Smooth muscle cell (in vitro differentiated cells): ENCODE measurements at regions not wholly inside any gene's neighbourhood (a gene's known extent, or its start where the extent isn't known, plus 50 kb on each side); places are given as distances from the start of the nearest gene placed in this dataset.

Experiments
- DNase-seq: peaks from one replicate; lab custom pipeline; 2025; ENCODE audit not compliant: unreplicated experiment; lab: John Stamatoyannopoulos, UW
- H2AFZ ChIP-seq: fragments of 200-600 bp; sonication (generic); 2 replicates; pipeline ENCODE4 v1.6.0; 2016; ENCODE audit warnings: antibody characterized with exemption, low read depth, mild to moderate bottlenecking
- H3F3A ChIP-seq: fragments of 200-600 bp; sonication (generic); 2 replicates; pipeline ENCODE4 v1.6.0; 2017; ENCODE audit warnings: antibody characterized with exemption, low read depth
- H3K27ac ChIP-seq: fragments of 200-600 bp; sonication (generic); 2 replicates; pipeline ENCODE4 v1.5.1; 2016; ENCODE audit warnings: low read depth, mild to moderate bottlenecking
- H3K27me3 ChIP-seq: fragments of 200-600 bp; sonication (generic); 2 replicates; pipeline ENCODE4 v1.6.1; 2016; ENCODE audit warnings: low read depth, mild to moderate bottlenecking
- H3K36me3 ChIP-seq: fragments of 200-600 bp; sonication (generic); 2 replicates; pipeline ENCODE4 v1.5.1; 2016; ENCODE audit warnings: low read depth
- H3K4me1 ChIP-seq: fragments of 200-600 bp; sonication (generic); 2 replicates; pipeline ENCODE4 v1.5.1; 2016; ENCODE audit warnings: low read depth
- H3K4me2 ChIP-seq: fragments of 200-600 bp; sonication (generic); 2 replicates; pipeline ENCODE4 v1.6.0; 2016; ENCODE audit warnings: mild to moderate bottlenecking
- H3K4me3 ChIP-seq: fragments of 200-600 bp; sonication (generic); 2 replicates; pipeline ENCODE4 v1.5.1; 2016; ENCODE audit warnings: mild to moderate bottlenecking
- H3K79me2 ChIP-seq: fragments of 200-600 bp; sonication (generic); 2 replicates; pipeline ENCODE4 v1.6.0; 2016; ENCODE audit warnings: low read depth, mild to moderate bottlenecking
- H3K9ac ChIP-seq: fragments of 200-600 bp; sonication (generic); 2 replicates; pipeline ENCODE4 v1.6.0; 2016; ENCODE audit warnings: low read depth
- H3K9me3 ChIP-seq: fragments of 200-600 bp; sonication (generic); replicated peaks from 2 replicates; pipeline ENCODE4 v1.5.1; 2016; ENCODE audit warnings: low read depth
- H4K20me1 ChIP-seq: fragments of 200-600 bp; sonication (generic); 2 replicates; pipeline ENCODE4 v1.6.0; 2016; ENCODE audit warnings: low read depth
- WGBS: methylation state at CpG from one replicate; pipeline ENCODE4 v1.1.7; 2016; ENCODE audit warnings: low lambda C conversion rate; 5-methylcytosine and 5-hydroxymethylcytosine counted together
- TF ChIP-seq, protein P1 (sequence below): fragments of 200-600 bp; sonication (generic); IDR thresholded peaks from 2 replicates; pipeline ENCODE4 v1.5.1; 2017; ENCODE audit warnings: borderline replicate concordance, mild to moderate bottlenecking, antibody characterized with exemption; ENCODE audit not compliant: insufficient read depth, poor library complexity, severe bottlenecking

- no peak overlapping the region for H2AFZ ChIP-seq
- no peak overlapping the region for H3K9ac ChIP-seq
- H3K4me2 ChIP-seq = no peak overlapping the region
- no peak overlapping the region for H3K4me3 ChIP-seq
- no peaks in the 10 kb centered on the region for H3K36me3 ChIP-seq
- H3K79me2 ChIP-seq = no peaks in the 10 kb centered on the region
- H4K20me1 ChIP-seq = no peaks in the 10 kb centered on the region
- WGBS = 79% methylated on average over 7 of the region's 7 CpGs
- no peaks in the 10 kb centered on the region for H3F3A ChIP-seq
- no peak overlapping the region for H3K27ac ChIP-seq
- no peaks in the 10 kb centered on the region for H3K4me1 ChIP-seq
- H3K9me3 ChIP-seq = no peaks in the 10 kb centered on the region
- no peaks in the 10 kb centered on the region for H3K27me3 ChIP-seq
- DNase-seq = no peak
- TF ChIP-seq, protein P1, sequence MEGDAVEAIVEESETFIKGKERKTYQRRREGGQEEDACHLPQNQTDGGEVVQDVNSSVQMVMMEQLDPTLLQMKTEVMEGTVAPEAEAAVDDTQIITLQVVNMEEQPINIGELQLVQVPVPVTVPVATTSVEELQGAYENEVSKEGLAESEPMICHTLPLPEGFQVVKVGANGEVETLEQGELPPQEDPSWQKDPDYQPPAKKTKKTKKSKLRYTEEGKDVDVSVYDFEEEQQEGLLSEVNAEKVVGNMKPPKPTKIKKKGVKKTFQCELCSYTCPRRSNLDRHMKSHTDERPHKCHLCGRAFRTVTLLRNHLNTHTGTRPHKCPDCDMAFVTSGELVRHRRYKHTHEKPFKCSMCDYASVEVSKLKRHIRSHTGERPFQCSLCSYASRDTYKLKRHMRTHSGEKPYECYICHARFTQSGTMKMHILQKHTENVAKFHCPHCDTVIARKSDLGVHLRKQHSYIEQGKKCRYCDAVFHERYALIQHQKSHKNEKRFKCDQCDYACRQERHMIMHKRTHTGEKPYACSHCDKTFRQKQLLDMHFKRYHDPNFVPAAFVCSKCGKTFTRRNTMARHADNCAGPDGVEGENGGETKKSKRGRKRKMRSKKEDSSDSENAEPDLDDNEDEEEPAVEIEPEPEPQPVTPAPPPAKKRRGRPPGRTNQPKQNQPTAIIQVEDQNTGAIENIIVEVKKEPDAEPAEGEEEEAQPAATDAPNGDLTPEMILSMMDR = no peak
Measured at GRCh38 chr1:190615818-190616217, 138.2 kb upstream of the BRINP3 start.

- TF ChIP-seq, protein P1 = no peak
- no peaks in the 10 kb centered on the region for H4K20me1 ChIP-seq
- no peaks in the 10 kb centered on the region for H3K9me3 ChIP-seq
- DNase-seq = no peak
- no peaks in the 10 kb centered on the region for H3K4me1 ChIP-seq
- no peak overlapping the region for H3K27ac ChIP-seq
- H3K4me3 ChIP-seq = no peak overlapping the region
- no peak overlapping the region for H3K9ac ChIP-seq
- no peaks in the 10 kb centered on the region for H3F3A ChIP-seq
- H3K36me3 ChIP-seq = no peaks in the 10 kb centered on the region
- H2AFZ ChIP-seq = no peak overlapping the region
- no peaks in the 10 kb centered on the region for H3K79me2 ChIP-seq
- 75% methylated on average over 1 of the region's 1 CpG for WGBS
- no peak overlapping the region for H3K4me2 ChIP-seq
- H3K27me3 ChIP-seq = no peaks in the 10 kb centered on the region
Measured at GRCh38 chr1:190616235-190616634, 138.6 kb upstream of the BRINP3 start.

GRCh38 chr1:190619724-190620123 lies 142.1 kb upstream of the BRINP3 start:
- H3K9me3 ChIP-seq = no peaks in the 10 kb centered on the region
- H3K79me2 ChIP-seq = no peaks in the 10 kb centered on the region
- H3K4me2 ChIP-seq = no peak overlapping the region
- no peak overlapping the region for H3K27ac ChIP-seq
- H4K20me1 ChIP-seq = no peaks in the 10 kb centered on the region
- TF ChIP-seq, protein P1 = no peak
- 77% methylated on average over 1 of the region's 1 CpG for WGBS
- H3K36me3 ChIP-seq = no peaks in the 10 kb centered on the region
- H3K4me3 ChIP-seq = no peak overlapping the region
- DNase-seq = no peak
- no peaks in the 10 kb centered on the region for H3F3A ChIP-seq
- no peak overlapping the region for H2AFZ ChIP-seq
- H3K9ac ChIP-seq = no peak overlapping the region
- H3K4me1 ChIP-seq = no peaks in the 10 kb centered on the region
- no peaks in the 10 kb centered on the region for H3K27me3 ChIP-seq

- no peak for DNase-seq
- Histone ChIP-seq H3K27ac (no peak overlapping the region), H3K27me3 (no peaks in the 10 kb centered on the region), H2AFZ (no peak overlapping the region), H4K20me1 (no peaks in the 10 kb centered on the region), H3K9ac (no peak overlapping the region), H3F3A (no peaks in the 10 kb centered on the region), H3K79me2 (no peaks in the 10 kb centered on the region), H3K36me3 (no peaks in the 10 kb centered on the region), H3K9me3 (no peaks in the 10 kb centered on the region), H3K4me1 (no peaks in the 10 kb centered on the region), H3K4me3 (no peak overlapping the region), H3K4me2 (no peak overlapping the region)
- TF ChIP-seq, protein P1 = no peak
Measured at GRCh38 chr1:190633488-190633887, 155.8 kb upstream of the BRINP3 start.
